ENCODE measurements at regions not wholly inside any gene's neighbourhood (a gene's known extent, or its start where the extent isn't known, plus 50 kb on each side); places are given as distances from the start of the nearest gene placed in this dataset.

DNA sequence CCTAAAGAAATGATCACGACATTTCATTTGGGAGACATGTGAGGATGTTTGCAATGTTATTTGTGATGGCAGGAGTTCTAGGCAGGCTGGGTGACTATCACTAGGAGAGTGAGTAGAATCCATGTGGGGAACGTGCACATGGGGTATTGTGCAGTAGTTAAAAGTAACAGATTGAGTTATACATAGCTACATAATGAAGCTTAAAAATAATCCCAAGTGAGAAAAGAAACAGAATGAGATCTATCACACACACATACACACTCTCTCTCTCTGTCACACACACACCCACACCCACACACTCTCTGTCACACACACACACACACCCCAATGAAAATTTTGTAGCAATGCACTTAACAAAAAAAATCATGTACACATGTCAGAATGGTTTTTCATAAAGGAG, 218.7 kb upstream of the ARG1 start:
- Histone ChIP-seq H3K36me3 (no peaks in the 10 kb centered on the region), H3K27ac (no peak overlapping the region), H3K4me3 (no peak overlapping the region), H3K9me3 (no peaks in the 10 kb centered on the region), H3K27me3 (no peaks in the 10 kb centered on the region), H3K4me1 (no peaks in the 10 kb centered on the region)
- ATAC-seq (no peak), DNase-seq (no peak)
- intact Hi-C loops (cut with DNase I): no loop called here
- TF ChIP-seq, protein P1, sequence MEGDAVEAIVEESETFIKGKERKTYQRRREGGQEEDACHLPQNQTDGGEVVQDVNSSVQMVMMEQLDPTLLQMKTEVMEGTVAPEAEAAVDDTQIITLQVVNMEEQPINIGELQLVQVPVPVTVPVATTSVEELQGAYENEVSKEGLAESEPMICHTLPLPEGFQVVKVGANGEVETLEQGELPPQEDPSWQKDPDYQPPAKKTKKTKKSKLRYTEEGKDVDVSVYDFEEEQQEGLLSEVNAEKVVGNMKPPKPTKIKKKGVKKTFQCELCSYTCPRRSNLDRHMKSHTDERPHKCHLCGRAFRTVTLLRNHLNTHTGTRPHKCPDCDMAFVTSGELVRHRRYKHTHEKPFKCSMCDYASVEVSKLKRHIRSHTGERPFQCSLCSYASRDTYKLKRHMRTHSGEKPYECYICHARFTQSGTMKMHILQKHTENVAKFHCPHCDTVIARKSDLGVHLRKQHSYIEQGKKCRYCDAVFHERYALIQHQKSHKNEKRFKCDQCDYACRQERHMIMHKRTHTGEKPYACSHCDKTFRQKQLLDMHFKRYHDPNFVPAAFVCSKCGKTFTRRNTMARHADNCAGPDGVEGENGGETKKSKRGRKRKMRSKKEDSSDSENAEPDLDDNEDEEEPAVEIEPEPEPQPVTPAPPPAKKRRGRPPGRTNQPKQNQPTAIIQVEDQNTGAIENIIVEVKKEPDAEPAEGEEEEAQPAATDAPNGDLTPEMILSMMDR (IDR thresholded peaks at IDR 0.05): no peak

DNA sequence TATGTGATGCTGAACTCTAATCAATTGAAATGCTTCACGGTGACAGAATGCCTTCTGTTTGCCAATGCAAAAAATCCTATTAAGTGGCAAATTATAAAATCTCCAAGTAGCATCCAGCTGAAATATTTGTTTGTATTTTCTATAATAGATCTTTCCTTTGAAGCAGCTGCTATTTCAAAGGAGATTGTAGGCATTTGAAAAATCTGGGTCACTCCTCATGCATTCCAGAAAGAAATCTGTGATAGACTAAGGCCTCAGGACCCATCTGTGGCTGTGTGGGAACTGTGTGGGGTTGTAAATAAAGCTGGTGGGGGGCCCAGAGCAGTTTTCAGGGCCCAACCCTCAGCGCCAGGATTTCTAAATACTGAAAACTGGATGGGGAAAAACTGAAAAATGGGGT, 216.9 kb upstream of the ARG1 start:
- Histone ChIP-seq H3K27me3 (no peaks in the 10 kb centered on the region), H3K9me3 (no peaks in the 10 kb centered on the region), H3K27ac (no peak overlapping the region), H3K36me3 (no peaks in the 10 kb centered on the region), H3K4me3 (no peak overlapping the region), H3K4me1 (no peaks in the 10 kb centered on the region)
- ATAC-seq: no peak
- TF ChIP-seq, protein P1 (IDR thresholded peaks at IDR 0.05): no peak
- no peak for DNase-seq
- intact Hi-C loops (cut with DNase I): no loop called here

DNA sequence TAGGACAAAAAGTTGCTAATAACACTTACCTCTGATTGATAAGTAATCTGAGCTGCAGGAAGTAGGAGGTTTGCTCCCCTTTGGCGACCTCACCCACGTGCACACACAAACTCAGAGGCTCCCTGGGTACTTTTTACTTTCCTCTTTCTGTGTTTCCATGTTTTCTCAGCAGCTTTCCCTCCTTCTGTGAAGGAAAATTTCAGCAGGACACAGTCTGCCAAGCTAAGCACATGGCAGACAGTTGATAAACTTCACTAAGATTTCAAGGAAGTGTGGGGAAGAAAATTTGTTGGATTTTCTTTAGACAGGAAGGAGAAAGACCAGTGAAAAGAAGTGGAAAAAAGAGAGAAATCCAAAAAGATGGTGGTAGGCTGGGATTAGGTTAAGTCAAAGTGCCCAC, 215.5 kb upstream of the ARG1 start:
- no peak for ATAC-seq
- intact Hi-C loops (cut with DNase I): no loop called here

DNA sequence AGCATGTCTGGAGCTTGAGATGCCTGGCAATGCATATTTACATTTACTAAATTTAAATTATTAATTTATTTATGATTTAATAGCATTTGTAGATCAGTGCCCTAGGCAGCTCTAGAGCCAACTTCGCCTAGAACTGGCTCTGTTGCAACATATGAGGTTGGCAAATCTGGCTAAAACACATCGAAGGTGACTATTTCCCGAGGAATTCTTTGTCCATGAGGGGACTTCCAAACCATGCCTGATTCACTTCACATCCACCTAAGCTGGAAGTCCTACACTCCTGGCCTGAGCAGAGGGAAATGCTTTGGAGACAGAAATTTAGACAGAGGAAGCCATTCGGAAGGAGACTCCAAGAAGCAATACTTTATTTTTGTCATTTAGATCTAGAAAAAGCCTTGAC, 211.0 kb upstream of the ARG1 start:
- Histone ChIP-seq H3K4me3 (no peak overlapping the region), H3K36me3 (no peaks in the 10 kb centered on the region), H3K9me3 (no peaks in the 10 kb centered on the region), H3K27ac (no peak overlapping the region), H3K4me1 (no peaks in the 10 kb centered on the region), H3K27me3 (no peaks in the 10 kb centered on the region)
- intact Hi-C loops (cut with DNase I): no loop called here
- TF ChIP-seq, protein P1 (IDR thresholded peaks at IDR 0.05): no peak
- DNase-seq (no peak), ATAC-seq (no peak)

More for the DNA sequence above, 215.5 kb upstream of the ARG1 start:
- Histone ChIP-seq H3K9me3 (no peaks in the 10 kb centered on the region), H3K36me3 (no peaks in the 10 kb centered on the region), H3K4me1 (no peaks in the 10 kb centered on the region), H3K4me3 (no peak overlapping the region), H3K27ac (no peak overlapping the region), H3K27me3 (no peaks in the 10 kb centered on the region)
- TF ChIP-seq, protein P1 (IDR thresholded peaks at IDR 0.05): no peak
- DNase-seq: no peak

DNA sequence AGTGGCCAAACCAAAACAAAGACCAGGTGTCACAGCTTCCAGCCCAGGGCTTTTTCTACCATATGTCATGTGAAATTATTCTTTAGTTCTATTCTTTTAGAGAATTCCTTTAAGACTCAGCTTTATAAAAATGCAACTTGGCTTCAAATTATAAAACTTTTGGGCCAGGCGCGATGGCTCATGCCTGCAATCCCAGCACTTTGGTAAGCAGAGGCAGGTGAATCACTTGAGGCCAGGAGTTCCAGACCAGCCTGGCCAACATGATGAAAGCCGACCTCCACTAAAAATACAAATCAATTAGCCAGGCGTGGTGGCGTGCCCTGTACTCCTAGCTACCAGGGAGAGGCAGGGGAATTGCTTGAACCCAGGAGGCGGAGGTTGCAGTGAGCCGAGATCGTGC, 210.3 kb upstream of the ARG1 start:
- TF ChIP-seq, protein P1 (IDR thresholded peaks at IDR 0.05): no peak
- no peak for DNase-seq
- H3K27me3 ChIP-seq: no peaks in the 10 kb centered on the region
- H3K27ac ChIP-seq: no peak overlapping the region
- no peak for ATAC-seq
- intact Hi-C loops (cut with DNase I): no loop called here
- no peaks in the 10 kb centered on the region for H3K36me3 ChIP-seq
- H3K9me3 ChIP-seq: no peaks in the 10 kb centered on the region
- no peak overlapping the region for H3K4me3 ChIP-seq
- H3K4me1 ChIP-seq: no peaks in the 10 kb centered on the region
